ENCODE measurements at regions not wholly inside any gene's neighbourhood (a gene's known extent, or its start where the extent isn't known, plus 50 kb on each side); places are given as distances from the start of the nearest gene placed in this dataset.

GRCh38 chr2:118169359-118170005 is 81.2 kb downstream of the INSIG2 start:
- TF ChIP-seq, protein P1, sequence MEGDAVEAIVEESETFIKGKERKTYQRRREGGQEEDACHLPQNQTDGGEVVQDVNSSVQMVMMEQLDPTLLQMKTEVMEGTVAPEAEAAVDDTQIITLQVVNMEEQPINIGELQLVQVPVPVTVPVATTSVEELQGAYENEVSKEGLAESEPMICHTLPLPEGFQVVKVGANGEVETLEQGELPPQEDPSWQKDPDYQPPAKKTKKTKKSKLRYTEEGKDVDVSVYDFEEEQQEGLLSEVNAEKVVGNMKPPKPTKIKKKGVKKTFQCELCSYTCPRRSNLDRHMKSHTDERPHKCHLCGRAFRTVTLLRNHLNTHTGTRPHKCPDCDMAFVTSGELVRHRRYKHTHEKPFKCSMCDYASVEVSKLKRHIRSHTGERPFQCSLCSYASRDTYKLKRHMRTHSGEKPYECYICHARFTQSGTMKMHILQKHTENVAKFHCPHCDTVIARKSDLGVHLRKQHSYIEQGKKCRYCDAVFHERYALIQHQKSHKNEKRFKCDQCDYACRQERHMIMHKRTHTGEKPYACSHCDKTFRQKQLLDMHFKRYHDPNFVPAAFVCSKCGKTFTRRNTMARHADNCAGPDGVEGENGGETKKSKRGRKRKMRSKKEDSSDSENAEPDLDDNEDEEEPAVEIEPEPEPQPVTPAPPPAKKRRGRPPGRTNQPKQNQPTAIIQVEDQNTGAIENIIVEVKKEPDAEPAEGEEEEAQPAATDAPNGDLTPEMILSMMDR (IDR thresholded peaks at IDR 0.05; ENCODE audit: insufficient read depth, low read depth, low read length): no peak
- TF ChIP-seq EZH2 (IDR thresholded peaks at IDR 0.05; ENCODE audit: insufficient read depth, low read length): no peak
- Histone ChIP-seq H3K4me3 (ENCODE audit: insufficient read depth, low read depth, low read length) (no peak overlapping the region), H3K9me3 (ENCODE audit: insufficient read depth, low read depth, low read length) (no peaks in the 10 kb centered on the region), H3K36me3 (ENCODE audit: insufficient read depth, low read length) (no peaks in the 10 kb centered on the region), H3K4me2 (ENCODE audit: low read length) (no peak overlapping the region), H2AFZ (ENCODE audit: low read depth, low read length) (no peak overlapping the region), H3K27ac (ENCODE audit: low read depth, low read length) (no peak overlapping the region), H3K9ac (ENCODE audit: low read length) (no peak overlapping the region), H3K27me3 (ENCODE audit: insufficient read depth, low read length) (no peaks in the 10 kb centered on the region), H4K20me1 (ENCODE audit: insufficient read depth, low read length) (no peaks in the 10 kb centered on the region), H3K79me2 (ENCODE audit: insufficient read depth, low read length) (no peaks in the 10 kb centered on the region), H3K4me1 (ENCODE audit: insufficient read depth, low read length) (no peaks in the 10 kb centered on the region)
- H3K4me3 Mint-ChIP-seq (ENCODE audit: unreplicated experiment): no peak overlapping the region
- peaks cover 2% of the 10 kb centered on the region for H3K27me3 Mint-ChIP-seq (ENCODE audit: low read depth, unreplicated experiment)
- peaks cover 7% of the 10 kb centered on the region for H3K9me3 Mint-ChIP-seq (ENCODE audit: unreplicated experiment)
- no peak overlapping the region for H3K27ac Mint-ChIP-seq (ENCODE audit: unreplicated experiment)
- H3K4me1 Mint-ChIP-seq (ENCODE audit: low read depth, unreplicated experiment): peaks cover 2% of the 10 kb centered on the region
- DNase-seq (ENCODE audit: low read depth): no peak
- no peak for FAIRE-seq
- H3K36me3 Mint-ChIP-seq (ENCODE audit: low read depth, unreplicated experiment): no peaks in the 10 kb centered on the region

GRCh38 chr2:118168615-118169014 is 80.3 kb downstream of the INSIG2 start:
- Histone ChIP-seq H4K20me1 (ENCODE audit: insufficient read depth, low read length) (no peaks in the 10 kb centered on the region), H3K4me1 (ENCODE audit: insufficient read depth, low read length) (no peaks in the 10 kb centered on the region), H3K36me3 (ENCODE audit: insufficient read depth, low read length) (no peaks in the 10 kb centered on the region), H3K4me3 (ENCODE audit: insufficient read depth, low read depth, low read length) (no peak overlapping the region), H3K4me2 (ENCODE audit: low read length) (no peak overlapping the region), H3K9ac (ENCODE audit: low read length) (no peak overlapping the region), H3K9me3 (ENCODE audit: insufficient read depth, low read depth, low read length) (no peaks in the 10 kb centered on the region), H2AFZ (ENCODE audit: low read depth, low read length) (no peak overlapping the region), H3K79me2 (ENCODE audit: insufficient read depth, low read length) (no peaks in the 10 kb centered on the region), H3K27ac (ENCODE audit: low read depth, low read length) (no peak overlapping the region), H3K27me3 (ENCODE audit: insufficient read depth, low read length) (no peaks in the 10 kb centered on the region)
- Mint-ChIP-seq H3K9me3 (ENCODE audit: unreplicated experiment) (peaks cover 11% of the 10 kb centered on the region), H3K27ac (ENCODE audit: unreplicated experiment) (no peak overlapping the region), H3K4me3 (ENCODE audit: unreplicated experiment) (no peak overlapping the region), H3K36me3 (ENCODE audit: low read depth, unreplicated experiment) (peaks cover 5% of the 10 kb centered on the region), H3K27me3 (ENCODE audit: low read depth, unreplicated experiment) (peaks cover 2% of the 10 kb centered on the region), H3K4me1 (ENCODE audit: low read depth, unreplicated experiment) (peaks cover 2% of the 10 kb centered on the region)
- FAIRE-seq (no peak), DNase-seq (ENCODE audit: low read depth) (no peak)
- TF ChIP-seq EZH2 (IDR thresholded peaks at IDR 0.05; ENCODE audit: insufficient read depth, low read length): no peak
- TF ChIP-seq, protein P1 (IDR thresholded peaks at IDR 0.05; ENCODE audit: insufficient read depth, low read depth, low read length): no peak

GRCh38 chr2:118167026-118167425 is 78.8 kb downstream of the INSIG2 start:
- no peak overlapping the region for H3K4me3 Mint-ChIP-seq (ENCODE audit: unreplicated experiment)
- peaks cover 11% of the 10 kb centered on the region for H3K9me3 Mint-ChIP-seq (ENCODE audit: unreplicated experiment)
- Histone ChIP-seq H3K27ac (ENCODE audit: low read depth, low read length) (no peak overlapping the region), H3K36me3 (ENCODE audit: insufficient read depth, low read length) (no peaks in the 10 kb centered on the region), H3K27me3 (ENCODE audit: insufficient read depth, low read length) (no peaks in the 10 kb centered on the region), H4K20me1 (ENCODE audit: insufficient read depth, low read length) (no peaks in the 10 kb centered on the region), H3K79me2 (ENCODE audit: insufficient read depth, low read length) (no peaks in the 10 kb centered on the region), H3K9ac (ENCODE audit: low read length) (no peak overlapping the region), H3K4me1 (ENCODE audit: insufficient read depth, low read length) (no peaks in the 10 kb centered on the region), H3K4me2 (ENCODE audit: low read length) (no peak overlapping the region), H3K4me3 (ENCODE audit: insufficient read depth, low read depth, low read length) (no peak overlapping the region), H2AFZ (ENCODE audit: low read depth, low read length) (no peak overlapping the region), H3K9me3 (ENCODE audit: insufficient read depth, low read depth, low read length) (no peaks in the 10 kb centered on the region)
- H3K27me3 Mint-ChIP-seq (ENCODE audit: low read depth, unreplicated experiment): no peaks in the 10 kb centered on the region
- no peak for FAIRE-seq
- peaks cover 2% of the 10 kb centered on the region for H3K4me1 Mint-ChIP-seq (ENCODE audit: low read depth, unreplicated experiment)
- DNase-seq (ENCODE audit: low read depth): no peak
- H3K27ac Mint-ChIP-seq (ENCODE audit: unreplicated experiment): no peak overlapping the region
- TF ChIP-seq, protein P1 (IDR thresholded peaks at IDR 0.05; ENCODE audit: insufficient read depth, low read depth, low read length): no peak
- no peak for TF ChIP-seq EZH2 (IDR thresholded peaks at IDR 0.05; ENCODE audit: insufficient read depth, low read length)
- peaks cover 5% of the 10 kb centered on the region for H3K36me3 Mint-ChIP-seq (ENCODE audit: low read depth, unreplicated experiment)
